AG04449 (cell line): ENCODE measurements at regions not wholly inside any gene's neighbourhood (a gene's known extent, or its start where the extent isn't known, plus 50 kb on each side); places are given as distances from the start of the nearest gene placed in this dataset.

Experiments used
- CTCF ChIA-PET: fragments of 350-600 bp; formaldehyde crosslinking; extraction: SDS; loops from one replicate; lab custom pipeline; 2021; ENCODE audit warnings: antibody characterized with exemption; lab: Yijun Ruan, JAX
- POLR2A ChIA-PET: fragments of 400-600, 350-600 bp; formaldehyde crosslinking; extraction: SDS; loops from one replicate; lab custom pipeline; 2020; ENCODE audit warnings: antibody characterized with exemption, inconsistent platforms; lab: Yijun Ruan, JAX
- DNase-seq: peaks from one replicate; pipeline ENCODE4 v3.0.0-alpha.2; 2010; ENCODE audit warnings: low read depth, low spot score
- H3K4me3 ChIP-seq: 2 replicates; pipeline ENCODE4 v1.5.1; 2011; ENCODE audit warnings: low read depth, mild to moderate bottlenecking, control low read depth, low read length
- TF ChIP-seq, protein P1 (sequence below): IDR thresholded peaks from one replicate; pipeline ENCODE4 v1.5.1; 2011; ENCODE audit warnings: mild to moderate bottlenecking, moderate library complexity, low read length, control low read depth, inconsistent platforms; ENCODE audit not compliant: insufficient read depth; ENCODE audit errors: missing control alignments

DNA sequence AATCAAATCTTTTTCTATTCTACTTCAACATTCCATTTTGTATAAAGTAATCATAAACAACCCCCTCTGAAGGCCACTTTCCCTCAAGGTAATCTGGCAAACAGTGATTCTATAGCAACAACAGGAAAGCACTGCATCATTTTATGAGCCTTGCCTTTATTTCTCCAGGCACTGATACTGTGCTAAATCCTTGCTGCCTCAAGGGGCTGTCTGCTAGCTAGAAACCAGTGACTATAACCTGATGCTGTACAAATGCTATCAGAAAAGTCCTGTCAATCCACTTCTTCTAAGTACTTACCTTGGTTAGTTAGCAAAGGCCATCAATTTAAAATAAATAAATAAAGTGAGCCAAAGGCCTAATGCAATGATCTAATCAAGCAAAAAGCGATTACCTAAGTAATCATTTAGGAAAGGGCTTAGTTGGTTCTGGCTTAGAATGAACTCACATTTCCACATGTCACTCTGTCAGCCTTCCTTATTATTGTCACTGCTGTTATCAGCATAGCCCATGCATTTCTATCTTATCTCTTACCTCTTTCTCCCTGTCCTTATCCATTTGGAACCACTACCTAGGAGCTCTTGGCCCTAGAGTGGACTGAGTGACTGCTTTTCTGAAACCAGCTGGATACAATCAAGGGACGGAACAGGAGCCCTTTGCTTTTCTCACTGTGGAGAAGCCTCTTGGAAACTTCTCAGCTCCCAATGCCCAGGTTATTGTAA is 246.1 kb upstream of the MEF2C start:
- TF ChIP-seq, protein P1, sequence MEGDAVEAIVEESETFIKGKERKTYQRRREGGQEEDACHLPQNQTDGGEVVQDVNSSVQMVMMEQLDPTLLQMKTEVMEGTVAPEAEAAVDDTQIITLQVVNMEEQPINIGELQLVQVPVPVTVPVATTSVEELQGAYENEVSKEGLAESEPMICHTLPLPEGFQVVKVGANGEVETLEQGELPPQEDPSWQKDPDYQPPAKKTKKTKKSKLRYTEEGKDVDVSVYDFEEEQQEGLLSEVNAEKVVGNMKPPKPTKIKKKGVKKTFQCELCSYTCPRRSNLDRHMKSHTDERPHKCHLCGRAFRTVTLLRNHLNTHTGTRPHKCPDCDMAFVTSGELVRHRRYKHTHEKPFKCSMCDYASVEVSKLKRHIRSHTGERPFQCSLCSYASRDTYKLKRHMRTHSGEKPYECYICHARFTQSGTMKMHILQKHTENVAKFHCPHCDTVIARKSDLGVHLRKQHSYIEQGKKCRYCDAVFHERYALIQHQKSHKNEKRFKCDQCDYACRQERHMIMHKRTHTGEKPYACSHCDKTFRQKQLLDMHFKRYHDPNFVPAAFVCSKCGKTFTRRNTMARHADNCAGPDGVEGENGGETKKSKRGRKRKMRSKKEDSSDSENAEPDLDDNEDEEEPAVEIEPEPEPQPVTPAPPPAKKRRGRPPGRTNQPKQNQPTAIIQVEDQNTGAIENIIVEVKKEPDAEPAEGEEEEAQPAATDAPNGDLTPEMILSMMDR = no peak
- no peak overlapping the region for H3K4me3 ChIP-seq
- DNase-seq = no peak
- CTCF ChIA-PET = no interaction called here
- POLR2A ChIA-PET = no interaction called here

DNA sequence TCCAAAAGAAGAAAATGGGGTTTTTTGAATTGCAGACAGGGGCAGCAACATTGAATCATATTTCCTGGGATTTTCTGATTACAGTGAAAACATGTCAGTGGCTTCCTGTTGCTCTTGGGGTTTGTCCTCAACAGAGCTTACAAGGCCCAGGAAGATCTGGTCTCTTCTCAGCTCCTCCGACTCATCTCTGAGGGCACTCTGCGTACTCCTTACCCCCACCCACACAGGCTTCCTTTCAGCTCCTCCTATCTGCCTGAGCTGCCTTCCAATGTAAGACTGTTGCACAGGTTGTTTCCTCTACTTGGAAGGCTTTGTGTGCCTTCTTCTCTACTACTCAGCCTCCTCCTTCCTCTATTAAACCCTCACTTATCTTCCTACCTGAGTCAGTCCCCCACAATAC is 245.1 kb upstream of the MEF2C start:
- ChIA-PET POLR2A (no interaction called here), CTCF (no interaction called here)
- TF ChIP-seq, protein P1 = no peak
- no peak overlapping the region for H3K4me3 ChIP-seq
- DNase-seq = no peak

DNA sequence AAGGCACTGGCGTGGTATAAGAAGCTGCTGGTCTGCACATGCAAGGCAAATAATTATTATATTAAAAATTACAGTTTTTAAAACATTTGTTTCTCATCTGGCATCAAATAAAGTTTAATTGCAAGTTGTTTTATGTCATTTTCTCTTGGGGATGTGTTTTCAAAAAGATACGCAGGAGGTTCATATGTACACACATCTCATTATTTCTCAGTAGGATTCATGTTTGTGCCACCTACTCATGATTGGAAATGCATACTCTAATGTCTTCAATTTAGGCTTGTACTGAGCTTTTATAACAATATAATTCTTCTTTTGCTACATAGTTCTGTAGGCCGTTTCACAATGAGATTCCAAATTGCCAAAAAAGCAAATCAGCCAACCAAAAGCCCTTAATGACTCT is 244.2 kb upstream of the MEF2C start:
- no peak overlapping the region for H3K4me3 ChIP-seq
- DNase-seq = no peak
- ChIA-PET POLR2A (no interaction called here), CTCF (no interaction called here)
- TF ChIP-seq, protein P1 = no peak

DNA sequence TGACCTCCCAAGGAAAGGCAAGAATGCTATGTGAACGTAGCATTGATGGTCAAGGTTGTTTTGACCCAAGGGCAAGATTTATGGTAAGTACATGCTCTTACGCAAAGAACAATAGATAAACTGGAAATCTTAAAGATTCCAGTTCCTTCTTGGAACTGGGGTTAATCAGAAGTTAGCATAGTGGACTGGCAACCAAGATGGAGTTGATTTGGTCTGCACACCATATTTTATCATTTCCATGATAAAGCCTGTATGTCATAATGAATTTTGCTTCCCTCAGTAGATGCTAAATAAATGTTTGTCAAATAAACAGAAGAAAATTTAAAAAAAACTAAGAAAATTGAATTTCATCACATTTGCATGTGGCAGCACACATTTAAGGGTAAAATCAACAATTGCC is 242.4 kb upstream of the MEF2C start:
- no peak for DNase-seq
- ChIA-PET CTCF (no interaction called here), POLR2A (no interaction called here)
- TF ChIP-seq, protein P1 = no peak
- no peak overlapping the region for H3K4me3 ChIP-seq

DNA sequence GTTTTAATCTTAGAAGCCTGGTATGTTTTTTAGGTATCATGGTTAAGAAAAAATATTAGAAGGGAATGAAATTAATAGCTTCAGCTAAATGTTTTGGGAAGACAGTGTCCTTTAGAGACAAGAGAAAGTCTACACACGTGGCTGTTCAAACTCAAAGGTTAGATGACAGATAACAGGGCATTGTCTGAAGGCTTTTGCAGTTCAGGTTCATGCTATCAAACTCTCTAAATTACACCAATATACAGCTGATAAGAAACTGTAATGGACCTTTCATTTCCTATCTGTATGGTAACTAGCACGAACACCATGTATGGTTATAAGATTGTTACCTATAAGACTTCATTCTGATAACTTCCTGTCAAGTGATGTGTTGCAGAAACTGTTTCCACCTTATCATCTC is 240.6 kb upstream of the MEF2C start:
- ChIA-PET CTCF (no interaction called here), POLR2A (no interaction called here)
- H3K4me3 ChIP-seq = no peak overlapping the region
- TF ChIP-seq, protein P1 = no peak
- no peak for DNase-seq

DNA sequence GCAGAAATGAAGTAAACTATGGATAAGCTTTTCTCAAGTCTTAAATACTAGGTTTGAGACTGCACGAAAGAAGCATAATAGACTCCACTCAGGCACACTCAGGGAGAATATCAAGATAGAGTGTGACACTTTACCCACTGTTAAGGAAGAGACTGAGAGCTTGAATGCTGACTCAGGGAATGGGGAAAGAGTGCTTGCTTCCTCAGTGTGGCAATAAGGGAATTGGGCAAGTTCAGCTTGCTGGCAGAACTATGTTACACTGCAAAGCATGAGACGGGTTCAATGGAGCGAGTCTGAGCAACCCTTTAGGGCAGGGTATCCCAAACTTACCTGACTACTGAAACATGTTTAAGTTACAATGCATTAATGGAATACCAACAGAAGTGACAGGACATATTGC is 237.7 kb upstream of the MEF2C start:
- CTCF ChIA-PET = no interaction called here
- DNase-seq = no peak
- no peak overlapping the region for H3K4me3 ChIP-seq
- POLR2A ChIA-PET = no interaction called here
- TF ChIP-seq, protein P1 = no peak
